ENCODE measurements at regions not wholly inside any gene's neighbourhood (a gene's known extent, or its start where the extent isn't known, plus 50 kb on each side); places are given as distances from the start of the nearest gene placed in this dataset.
A peak's percentile ranks its signal among the peaks of the same experiment; 100 is the strongest.

DNA sequence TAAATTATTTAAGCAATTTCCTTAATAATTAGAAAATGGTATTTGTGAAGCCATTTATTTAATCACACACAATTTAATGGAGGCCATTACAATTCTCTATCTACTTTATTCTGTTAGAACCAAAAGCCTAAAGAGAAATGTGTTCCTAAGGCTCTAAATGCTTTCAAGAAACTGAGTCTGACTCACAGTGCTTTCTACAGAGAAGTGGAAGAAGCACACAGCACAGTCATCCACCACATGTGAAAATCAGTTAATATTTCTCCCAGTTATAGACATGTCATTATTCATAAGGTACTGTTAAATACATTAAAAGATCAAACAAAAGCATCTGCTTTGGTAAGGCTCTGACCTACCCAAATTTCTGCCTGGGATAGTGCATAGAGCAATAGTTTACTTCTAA lies 214.4 kb downstream of the ALDH8A1 start:
- no peak overlapping the region for H3K4me3 Mint-ChIP-seq
- TF ChIP-seq, protein P1, sequence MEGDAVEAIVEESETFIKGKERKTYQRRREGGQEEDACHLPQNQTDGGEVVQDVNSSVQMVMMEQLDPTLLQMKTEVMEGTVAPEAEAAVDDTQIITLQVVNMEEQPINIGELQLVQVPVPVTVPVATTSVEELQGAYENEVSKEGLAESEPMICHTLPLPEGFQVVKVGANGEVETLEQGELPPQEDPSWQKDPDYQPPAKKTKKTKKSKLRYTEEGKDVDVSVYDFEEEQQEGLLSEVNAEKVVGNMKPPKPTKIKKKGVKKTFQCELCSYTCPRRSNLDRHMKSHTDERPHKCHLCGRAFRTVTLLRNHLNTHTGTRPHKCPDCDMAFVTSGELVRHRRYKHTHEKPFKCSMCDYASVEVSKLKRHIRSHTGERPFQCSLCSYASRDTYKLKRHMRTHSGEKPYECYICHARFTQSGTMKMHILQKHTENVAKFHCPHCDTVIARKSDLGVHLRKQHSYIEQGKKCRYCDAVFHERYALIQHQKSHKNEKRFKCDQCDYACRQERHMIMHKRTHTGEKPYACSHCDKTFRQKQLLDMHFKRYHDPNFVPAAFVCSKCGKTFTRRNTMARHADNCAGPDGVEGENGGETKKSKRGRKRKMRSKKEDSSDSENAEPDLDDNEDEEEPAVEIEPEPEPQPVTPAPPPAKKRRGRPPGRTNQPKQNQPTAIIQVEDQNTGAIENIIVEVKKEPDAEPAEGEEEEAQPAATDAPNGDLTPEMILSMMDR (IDR thresholded peaks at IDR 0.05) = no peak
- DNase-seq = no peak
- no peaks in the 10 kb centered on the region for H3K36me3 Mint-ChIP-seq (ENCODE audit: low read depth)
- H3K9me3 Mint-ChIP-seq = no peaks in the 10 kb centered on the region
- peaks cover 5% of the 10 kb centered on the region; the same call in 1 of the 2 replicates for H3K27me3 Mint-ChIP-seq (ENCODE audit: insufficient read depth)
- no peak overlapping the region for H3K27ac Mint-ChIP-seq
- H3K4me1 Mint-ChIP-seq (ENCODE audit: low read depth) = peaks cover 32% of the 10 kb centered on the region

DNA sequence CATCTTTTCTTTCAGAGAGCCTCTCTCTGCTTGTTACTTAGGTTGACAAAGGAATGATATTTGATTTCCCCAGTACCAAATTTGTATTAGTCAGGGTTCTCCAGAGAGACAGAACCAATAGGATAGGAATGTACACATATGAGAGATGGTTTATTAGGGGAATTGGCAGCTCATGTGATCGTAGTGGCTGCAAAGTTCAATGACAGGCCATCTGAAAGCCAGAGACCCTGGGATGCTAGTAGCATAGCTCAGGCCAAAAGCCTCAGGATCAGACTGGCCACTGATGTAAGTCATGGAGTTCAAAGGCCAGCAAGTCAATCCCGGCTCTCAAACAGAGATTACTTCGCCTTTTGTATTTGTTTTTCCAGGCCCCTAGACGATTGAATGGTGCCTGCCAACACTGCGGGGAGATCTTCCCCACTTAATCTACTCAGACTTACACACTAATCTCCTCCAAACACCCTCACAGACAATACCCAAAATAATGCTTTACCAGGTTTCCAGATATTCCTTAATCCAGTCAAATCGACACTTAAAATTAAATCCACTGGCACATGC lies 215.5 kb downstream of the ALDH8A1 start:
- Mint-ChIP-seq H3K4me1 (ENCODE audit: low read depth) (peaks cover 25% of the 10 kb centered on the region), H3K27ac (no peak overlapping the region), H3K9me3 (no peaks in the 10 kb centered on the region), H3K27me3 (ENCODE audit: insufficient read depth) (peaks cover 5% of the 10 kb centered on the region; the same call in 1 of the 2 replicates), H3K4me3 (no peak overlapping the region), H3K36me3 (ENCODE audit: low read depth) (no peaks in the 10 kb centered on the region)
- no peak for DNase-seq
- TF ChIP-seq, protein P1 (IDR thresholded peaks at IDR 0.05) = no peak

DNA sequence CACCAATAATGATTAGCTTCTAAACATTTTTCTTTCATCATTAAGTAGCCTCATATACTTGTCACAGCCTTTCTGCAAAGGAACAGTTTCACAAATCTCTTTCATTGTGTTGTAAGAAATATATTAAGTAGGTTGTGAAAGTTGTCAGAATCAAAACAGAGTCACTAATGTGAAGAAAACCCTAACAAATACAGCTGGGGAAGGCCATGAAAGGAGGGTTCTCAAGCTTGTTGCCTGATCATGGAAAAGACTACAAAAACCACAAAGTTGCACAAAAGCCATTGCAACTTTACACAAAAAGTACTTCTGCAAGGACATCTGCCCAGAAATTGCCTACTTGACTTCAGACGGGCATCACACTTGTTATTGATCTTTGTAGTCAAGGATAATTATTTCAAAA lies 216.1 kb downstream of the ALDH8A1 start:
- no peaks in the 10 kb centered on the region for H3K36me3 Mint-ChIP-seq (ENCODE audit: low read depth)
- no peak for DNase-seq
- H3K4me1 Mint-ChIP-seq (ENCODE audit: low read depth) = peaks cover 26% of the 10 kb centered on the region
- H3K9me3 Mint-ChIP-seq = no peaks in the 10 kb centered on the region
- TF ChIP-seq, protein P1 (IDR thresholded peaks at IDR 0.05) = no peak
- H3K27ac Mint-ChIP-seq = no peak overlapping the region
- H3K27me3 Mint-ChIP-seq (ENCODE audit: insufficient read depth) = peaks cover 5% of the 10 kb centered on the region; the same call in 1 of the 2 replicates
- no peak overlapping the region for H3K4me3 Mint-ChIP-seq

DNA sequence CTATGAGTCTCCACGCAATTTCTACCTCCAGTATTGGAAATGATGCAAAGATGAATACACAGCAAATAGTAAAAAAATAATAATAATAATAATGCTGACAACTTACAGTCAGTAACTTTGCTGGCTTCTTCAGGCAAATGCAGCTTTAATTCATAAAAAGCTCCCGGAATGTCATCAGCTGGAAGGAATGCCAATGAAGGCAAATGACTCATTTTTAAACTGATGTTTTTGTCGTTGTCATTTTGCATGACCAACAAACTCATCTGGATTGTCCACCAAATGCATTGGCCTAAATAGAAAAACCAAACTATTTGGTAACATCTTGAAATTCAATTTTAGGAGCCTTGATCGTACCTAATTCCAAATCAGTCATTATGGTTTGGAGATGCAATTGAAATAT lies 217.1 kb downstream of the ALDH8A1 start:
- Mint-ChIP-seq H3K9me3 (no peaks in the 10 kb centered on the region), H3K4me3 (no peak overlapping the region), H3K27me3 (ENCODE audit: insufficient read depth) (peaks cover 5% of the 10 kb centered on the region; the same call in 1 of the 2 replicates), H3K4me1 (ENCODE audit: low read depth) (peaks cover 26% of the 10 kb centered on the region), H3K36me3 (ENCODE audit: low read depth) (no peaks in the 10 kb centered on the region), H3K27ac (no peak overlapping the region)
- peak; percentile 40 for DNase-seq
- TF ChIP-seq, protein P1 (IDR thresholded peaks at IDR 0.05) = no peak

DNA sequence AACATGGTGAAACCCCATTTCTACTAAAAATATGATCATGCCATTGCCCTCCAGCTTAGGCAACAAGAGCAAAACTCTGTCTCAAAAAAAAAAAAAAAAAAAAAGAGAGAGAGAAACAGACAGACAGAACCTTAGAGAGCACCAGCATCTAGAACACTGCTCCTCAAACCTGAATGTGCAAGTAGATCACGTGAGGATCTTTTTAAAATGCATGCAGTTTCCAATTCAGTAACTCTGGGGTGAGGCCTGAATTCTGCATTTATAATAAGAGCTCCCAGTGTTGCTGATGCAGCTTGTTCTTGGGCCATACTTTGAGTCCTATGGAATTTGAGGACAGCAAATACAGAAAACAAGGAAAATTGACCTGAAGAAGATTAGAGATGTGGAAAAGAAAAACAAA lies 218.3 kb downstream of the ALDH8A1 start:
- H3K4me1 Mint-ChIP-seq (ENCODE audit: low read depth) = peaks cover 26% of the 10 kb centered on the region
- TF ChIP-seq, protein P1 (IDR thresholded peaks at IDR 0.05) = no peak
- H3K27ac Mint-ChIP-seq = no peak overlapping the region
- H3K4me3 Mint-ChIP-seq = no peak overlapping the region
- H3K9me3 Mint-ChIP-seq = no peaks in the 10 kb centered on the region
- H3K27me3 Mint-ChIP-seq (ENCODE audit: insufficient read depth) = no peaks in the 10 kb centered on the region; the same call in 1 of the 2 replicates
- DNase-seq = no peak
- no peaks in the 10 kb centered on the region for H3K36me3 Mint-ChIP-seq (ENCODE audit: low read depth)

Data from HFFc6 (cell line).